ENCODE measurements at regions not wholly inside any gene's neighbourhood (a gene's known extent, or its start where the extent isn't known, plus 50 kb on each side); places are given as distances from the start of the nearest gene placed in this dataset.

DNA sequence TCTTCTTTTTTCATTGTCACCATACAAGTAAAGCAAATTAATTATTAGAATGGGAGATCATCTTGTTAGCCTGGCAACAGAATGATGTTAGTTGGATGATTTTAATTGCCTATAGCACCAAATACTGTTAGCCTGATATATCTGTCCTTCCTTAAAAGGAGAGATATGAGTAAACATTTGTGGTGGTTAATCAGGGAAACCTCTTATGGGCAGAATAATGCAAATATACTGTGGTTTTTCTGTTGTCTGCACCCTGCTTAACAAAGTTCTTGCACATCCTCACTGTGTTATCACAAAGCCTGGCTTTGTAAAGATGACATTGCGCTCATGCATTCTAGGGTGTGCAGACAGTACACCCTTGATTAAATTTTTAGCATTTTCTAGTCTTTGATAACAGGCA is 254.9 kb upstream of the SMC2 start:
- no peak for DNase-seq
- Histone ChIP-seq H3K27ac (no peak overlapping the region), H3K36me3 (replicated peaks) (no peaks in the 10 kb centered on the region), H3K27me3 (replicated peaks) (no peaks in the 10 kb centered on the region), H3K4me3 (ENCODE audit: low read depth, low read length) (no peak overlapping the region)
- in situ Hi-C loops (cut with HindIII; ENCODE audit: low pct_ligation_motif_present, low sequenced_read_pairs): no loop called here
- TF ChIP-seq, protein P1, sequence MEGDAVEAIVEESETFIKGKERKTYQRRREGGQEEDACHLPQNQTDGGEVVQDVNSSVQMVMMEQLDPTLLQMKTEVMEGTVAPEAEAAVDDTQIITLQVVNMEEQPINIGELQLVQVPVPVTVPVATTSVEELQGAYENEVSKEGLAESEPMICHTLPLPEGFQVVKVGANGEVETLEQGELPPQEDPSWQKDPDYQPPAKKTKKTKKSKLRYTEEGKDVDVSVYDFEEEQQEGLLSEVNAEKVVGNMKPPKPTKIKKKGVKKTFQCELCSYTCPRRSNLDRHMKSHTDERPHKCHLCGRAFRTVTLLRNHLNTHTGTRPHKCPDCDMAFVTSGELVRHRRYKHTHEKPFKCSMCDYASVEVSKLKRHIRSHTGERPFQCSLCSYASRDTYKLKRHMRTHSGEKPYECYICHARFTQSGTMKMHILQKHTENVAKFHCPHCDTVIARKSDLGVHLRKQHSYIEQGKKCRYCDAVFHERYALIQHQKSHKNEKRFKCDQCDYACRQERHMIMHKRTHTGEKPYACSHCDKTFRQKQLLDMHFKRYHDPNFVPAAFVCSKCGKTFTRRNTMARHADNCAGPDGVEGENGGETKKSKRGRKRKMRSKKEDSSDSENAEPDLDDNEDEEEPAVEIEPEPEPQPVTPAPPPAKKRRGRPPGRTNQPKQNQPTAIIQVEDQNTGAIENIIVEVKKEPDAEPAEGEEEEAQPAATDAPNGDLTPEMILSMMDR (IDR thresholded peaks at IDR 0.05; ENCODE audit: low read depth, low read length, missing control alignments): no peak

DNA sequence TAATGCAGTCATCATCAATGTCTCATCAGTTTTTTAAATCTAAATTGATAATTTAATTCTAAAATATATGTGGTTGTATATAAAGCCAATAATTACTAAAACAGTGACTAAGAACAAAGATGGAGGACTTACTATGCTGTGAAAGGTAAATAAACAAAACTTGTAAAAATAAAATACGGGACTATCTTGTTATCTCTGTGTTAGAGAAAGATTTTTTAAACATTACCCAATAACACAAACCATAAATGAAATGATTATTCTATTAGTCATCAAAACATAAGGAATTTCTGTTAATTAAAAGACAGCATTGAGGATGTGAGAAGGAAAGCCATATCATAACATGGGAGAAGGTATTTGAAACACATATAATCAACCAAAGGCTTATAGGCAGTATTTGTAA is 226.2 kb upstream of the SMC2 start:
- H3K36me3 ChIP-seq (replicated peaks): no peaks in the 10 kb centered on the region
- TF ChIP-seq, protein P1 (IDR thresholded peaks at IDR 0.05; ENCODE audit: low read depth, low read length, missing control alignments): no peak
- no peak overlapping the region for H3K4me3 ChIP-seq (ENCODE audit: low read depth, low read length)
- no peak for DNase-seq
- in situ Hi-C loops (cut with HindIII; ENCODE audit: low pct_ligation_motif_present, low sequenced_read_pairs): no loop called here
- no peak overlapping the region for H3K27ac ChIP-seq
- no peaks in the 10 kb centered on the region for H3K27me3 ChIP-seq (replicated peaks)

DNA sequence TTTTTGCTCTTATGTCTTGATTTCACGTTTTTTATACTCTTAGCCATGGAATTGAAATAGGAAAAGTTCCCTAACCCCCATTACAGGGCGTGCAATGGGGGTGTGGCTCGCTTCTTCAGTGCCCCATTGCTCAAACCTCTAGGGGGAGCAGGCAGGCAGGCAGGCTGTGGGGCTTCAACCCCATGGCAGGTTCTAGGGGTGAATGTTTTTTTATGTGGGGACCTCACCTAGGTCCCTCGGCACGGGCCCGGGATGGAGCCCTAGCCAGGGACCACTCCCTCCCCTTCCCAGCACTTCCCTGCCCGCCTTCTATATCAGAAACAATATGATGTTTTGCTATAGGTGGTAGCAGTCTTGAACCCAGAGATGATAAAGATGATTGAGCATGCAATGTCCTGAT is 221.3 kb upstream of the SMC2 start:
- TF ChIP-seq, protein P1 (IDR thresholded peaks at IDR 0.05; ENCODE audit: low read depth, low read length, missing control alignments): no peak
- in situ Hi-C loops (cut with HindIII; ENCODE audit: low pct_ligation_motif_present, low sequenced_read_pairs): no loop called here

DNA sequence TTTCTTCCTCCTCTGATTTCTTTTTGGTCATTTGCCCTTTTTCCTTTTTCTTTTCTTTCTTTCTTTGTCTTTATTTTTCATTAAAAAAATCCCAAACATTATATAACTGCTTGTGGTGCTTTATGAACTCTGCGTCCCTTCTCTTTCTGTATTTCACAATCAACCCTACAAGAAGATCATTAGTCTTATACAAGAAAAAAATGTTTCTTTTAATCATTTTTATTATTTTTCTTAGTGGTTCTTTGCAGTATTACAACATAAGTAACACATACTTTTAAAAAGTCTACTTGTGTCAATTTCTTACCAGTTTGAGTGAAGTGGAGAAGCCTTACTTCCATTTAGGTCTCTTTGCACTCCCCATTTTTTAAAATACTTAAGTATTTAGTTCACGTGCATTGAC is 212.7 kb upstream of the SMC2 start:
- TF ChIP-seq, protein P1 (IDR thresholded peaks at IDR 0.05; ENCODE audit: low read depth, low read length, missing control alignments): no peak
- Histone ChIP-seq H3K36me3 (replicated peaks) (no peaks in the 10 kb centered on the region), H3K27me3 (replicated peaks) (no peaks in the 10 kb centered on the region), H3K4me3 (ENCODE audit: low read depth, low read length) (no peak overlapping the region), H3K27ac (no peak overlapping the region)
- in situ Hi-C loops (cut with HindIII; ENCODE audit: low pct_ligation_motif_present, low sequenced_read_pairs): no loop called here
- no peak for DNase-seq

More for the DNA sequence above, 221.3 kb upstream of the SMC2 start:
- H3K4me3 ChIP-seq (ENCODE audit: low read depth, low read length): no peak overlapping the region
- no peaks in the 10 kb centered on the region for H3K27me3 ChIP-seq (replicated peaks)
- H3K27ac ChIP-seq: no peak overlapping the region
- DNase-seq: no peak
- H3K36me3 ChIP-seq (replicated peaks): no peaks in the 10 kb centered on the region

DNA sequence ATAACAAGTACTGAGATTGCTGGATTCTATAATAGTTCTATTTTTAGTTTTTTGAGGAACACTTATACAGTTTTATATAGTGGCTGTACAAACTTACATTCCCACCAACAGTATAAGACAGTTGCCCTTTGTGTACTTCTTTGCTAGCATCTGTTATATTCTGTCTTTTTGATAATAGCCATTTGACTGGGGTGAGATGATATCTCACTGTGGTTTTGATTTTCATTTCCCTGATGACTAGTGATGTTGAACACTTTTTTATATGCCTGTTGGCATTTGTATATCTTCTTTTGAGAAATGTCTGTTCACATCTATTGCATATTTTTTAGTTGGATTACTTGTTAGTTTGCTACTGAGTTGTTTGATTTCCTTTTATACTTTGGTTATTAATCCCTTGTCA is 204.1 kb upstream of the SMC2 start:
- no peaks in the 10 kb centered on the region for H3K27me3 ChIP-seq (replicated peaks)
- no peaks in the 10 kb centered on the region for H3K36me3 ChIP-seq (replicated peaks)
- no peak overlapping the region for H3K27ac ChIP-seq
- no peak overlapping the region for H3K4me3 ChIP-seq (ENCODE audit: low read depth, low read length)
- in situ Hi-C loops (cut with HindIII; ENCODE audit: low pct_ligation_motif_present, low sequenced_read_pairs): no loop called here
- TF ChIP-seq, protein P1 (IDR thresholded peaks at IDR 0.05; ENCODE audit: low read depth, low read length, missing control alignments): no peak
- DNase-seq: no peak

DNA sequence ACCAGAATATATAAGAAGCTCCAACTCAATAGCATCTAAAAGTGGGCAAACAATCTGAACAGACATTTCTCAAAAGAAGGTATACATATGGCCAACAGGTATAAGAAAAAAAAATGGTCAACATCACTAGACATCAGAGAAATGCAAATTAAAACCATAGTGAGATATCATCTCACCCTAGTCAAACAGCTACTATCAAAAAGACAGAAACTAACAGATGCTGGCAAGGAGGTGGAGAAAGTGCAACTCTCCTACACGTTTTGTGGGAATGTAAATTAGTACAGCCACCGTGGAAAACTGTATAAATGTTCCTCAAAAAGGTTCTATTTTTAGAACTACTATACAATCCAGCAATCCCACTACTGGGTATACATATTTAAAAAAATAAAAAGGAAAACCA is 199.9 kb upstream of the SMC2 start:
- Histone ChIP-seq H3K4me3 (ENCODE audit: low read depth, low read length) (no peak overlapping the region), H3K27me3 (replicated peaks) (no peaks in the 10 kb centered on the region), H3K27ac (no peak overlapping the region), H3K36me3 (replicated peaks) (no peaks in the 10 kb centered on the region)
- DNase-seq: no peak
- TF ChIP-seq, protein P1 (IDR thresholded peaks at IDR 0.05; ENCODE audit: low read depth, low read length, missing control alignments): no peak
- in situ Hi-C loops (cut with HindIII; ENCODE audit: low pct_ligation_motif_present, low sequenced_read_pairs): no loop called here

Measured in brain microvascular endothelial cell (primary cell).